HepG2 (cell line): ENCODE measurements at regions not wholly inside any gene's neighbourhood (a gene's known extent, or its start where the extent isn't known, plus 50 kb on each side); places are given as distances from the start of the nearest gene placed in this dataset.

ENCODE experiments used
- ATF7-NPFF ChIP-seq: sonication (generic); formaldehyde crosslinking; IDR thresholded peaks from 2 replicates; pipeline ENCODE4 v1.8.1; 2023; ENCODE audit warnings: mild to moderate bottlenecking, low read depth, missing genetic modification reagents, moderate library complexity
- CBFB ChIP-seq: sonication (generic); formaldehyde crosslinking; IDR thresholded peaks from 2 replicates; pipeline ENCODE4 v1.4.0; 2020; ENCODE audit warnings: missing genetic modification reagents
- EP300 ChIP-seq, 3 experiments: sonication (generic) in 1 of 3; formaldehyde crosslinking in 1 of 3; IDR thresholded peaks; 2 replicates each; pipeline versions ENCODE4 v1.5.1 to v1.6.1; 2011 to 2020; ENCODE audit warnings: low read depth in 2 of 3, low read length in 2 of 3, borderline replicate concordance in 1 of 3, improper control_type of control experiment in 1 of 3, mild to moderate bottlenecking in 1 of 3, missing genetic modification reagents in 1 of 3, moderate library complexity in 1 of 3
- FOXK1 ChIP-seq: sonication (generic); formaldehyde crosslinking; IDR thresholded peaks from 2 replicates; pipeline ENCODE4 v1.4.0; 2020; ENCODE audit warnings: low read depth, missing genetic modification reagents, borderline replicate concordance
- HDAC2 ChIP-seq: sonication (generic); formaldehyde crosslinking; IDR thresholded peaks from 2 replicates; pipeline ENCODE4 v1.4.0; 2020; ENCODE audit warnings: missing genetic modification reagents
- KAT8 ChIP-seq: IDR thresholded peaks from 2 replicates; pipeline ENCODE4 v1.6.1; 2016; ENCODE audit warnings: missing genetic modification reagents, missing compliant biosample characterization
- MATR3 ChIP-seq: sonication (generic); formaldehyde crosslinking; IDR thresholded peaks from 2 replicates; pipeline ENCODE4 v1.4.0; 2020; ENCODE audit warnings: missing genetic modification reagents
- MTF2 ChIP-seq: sonication (generic); formaldehyde crosslinking; IDR thresholded peaks from 2 replicates; pipeline ENCODE4 v1.5.0; 2020; ENCODE audit warnings: missing genetic modification reagents, borderline replicate concordance
- RAD21 ChIP-seq: fragments of 450-650 bp; formaldehyde crosslinking; IDR thresholded peaks from 2 replicates; pipeline ENCODE4 v1.5.0; 2020; ENCODE audit warnings: mild to moderate bottlenecking
- TRIM24 ChIP-seq: sonication (generic); formaldehyde crosslinking; IDR thresholded peaks from 2 replicates; pipeline ENCODE4 v1.8.0; 2022; ENCODE audit warnings: mild to moderate bottlenecking, missing genetic modification reagents
- ZNF263 ChIP-seq: sonication (generic); formaldehyde crosslinking; IDR thresholded peaks from 2 replicates; pipeline ENCODE4 v1.4.0; 2020; ENCODE audit warnings: missing genetic modification reagents
- ZNF3 ChIP-seq: IDR thresholded peaks from 2 replicates; pipeline ENCODE4 v1.7.0; 2017; ENCODE audit warnings: inconsistent platforms
- ZNF460 ChIP-seq: sonication (generic); formaldehyde crosslinking; IDR thresholded peaks from 2 replicates; pipeline ENCODE4 v1.5.1; 2020; ENCODE audit warnings: missing genetic modification reagents, mild to moderate bottlenecking, borderline replicate concordance
- ZNF501 ChIP-seq: sonication (generic); formaldehyde crosslinking; IDR thresholded peaks from 2 replicates; pipeline ENCODE4 v1.5.1; 2020; ENCODE audit warnings: mild to moderate bottlenecking, moderate library complexity, missing genetic modification reagents
- ZNF83 ChIP-seq: sonication (generic); formaldehyde crosslinking; IDR thresholded peaks from 2 replicates; pipeline ENCODE4 v1.4.0; 2020; ENCODE audit warnings: missing genetic modification reagents, mild to moderate bottlenecking, borderline replicate concordance
- TF ChIP-seq, protein P1 (sequence below): sonication (generic); formaldehyde crosslinking; IDR thresholded peaks from 2 replicates; pipeline ENCODE4 v1.4.0; 2020; ENCODE audit warnings: missing genetic modification reagents, borderline replicate concordance
- TF ChIP-seq, protein P2 (sequence below): IDR thresholded peaks from 2 replicates; pipeline ENCODE4 v1.6.1; 2016; ENCODE audit warnings: low read depth
- TF ChIP-seq, protein P3 (sequence below): sonication (generic); formaldehyde crosslinking; IDR thresholded peaks from 2 replicates; pipeline ENCODE4 v1.4.0; 2020; ENCODE audit warnings: missing genetic modification reagents
- TF ChIP-seq, protein P4 (sequence below): IDR thresholded peaks from 2 replicates; pipeline ENCODE4 v1.6.1; 2016; ENCODE audit warnings: low read depth, missing genetic modification reagents, missing compliant biosample characterization
- TF ChIP-seq, protein P5 (sequence below): sonication (generic); formaldehyde crosslinking; IDR thresholded peaks from 2 replicates; pipeline ENCODE4 v1.5.1; 2020; ENCODE audit warnings: missing genetic modification reagents, mild to moderate bottlenecking, borderline replicate concordance

DNA sequence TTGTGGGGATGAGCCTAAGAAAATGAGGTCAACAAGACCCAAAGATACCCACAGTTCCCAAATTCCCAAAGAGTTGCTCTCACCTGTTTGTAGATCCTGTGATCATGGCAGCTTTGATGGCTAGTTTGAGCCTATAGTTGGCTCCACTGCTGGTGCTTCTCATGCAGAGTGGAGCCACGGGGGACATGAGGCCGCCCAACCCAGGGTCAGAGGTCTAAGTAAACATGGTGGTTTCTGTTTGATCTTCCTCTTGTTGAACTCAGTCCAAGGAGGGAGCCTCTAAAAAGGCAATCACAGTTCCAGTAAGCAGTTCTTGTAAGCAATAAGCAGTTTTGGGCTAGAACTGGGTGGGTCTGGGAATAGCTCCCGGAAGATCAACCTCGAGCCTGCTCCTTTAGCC is 125.6 kb upstream of the DHRS4 start (continued):
- TF ChIP-seq, protein P1, sequence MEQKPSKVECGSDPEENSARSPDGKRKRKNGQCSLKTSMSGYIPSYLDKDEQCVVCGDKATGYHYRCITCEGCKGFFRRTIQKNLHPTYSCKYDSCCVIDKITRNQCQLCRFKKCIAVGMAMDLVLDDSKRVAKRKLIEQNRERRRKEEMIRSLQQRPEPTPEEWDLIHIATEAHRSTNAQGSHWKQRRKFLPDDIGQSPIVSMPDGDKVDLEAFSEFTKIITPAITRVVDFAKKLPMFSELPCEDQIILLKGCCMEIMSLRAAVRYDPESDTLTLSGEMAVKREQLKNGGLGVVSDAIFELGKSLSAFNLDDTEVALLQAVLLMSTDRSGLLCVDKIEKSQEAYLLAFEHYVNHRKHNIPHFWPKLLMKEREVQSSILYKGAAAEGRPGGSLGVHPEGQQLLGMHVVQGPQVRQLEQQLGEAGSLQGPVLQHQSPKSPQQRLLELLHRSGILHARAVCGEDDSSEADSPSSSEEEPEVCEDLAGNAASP (CRISPR knock-in tag), result peak; percentile 46; the same call in 1 of the 2 replicates
- no peak for TF ChIP-seq ZNF3 (CRISPR knock-in tag)
- peak; percentile 60; the same call in 1 of the 2 replicates for TF ChIP-seq FOXK1 (CRISPR knock-in tag)
- no peak for TF ChIP-seq ZNF460 (CRISPR knock-in tag)
- TF ChIP-seq, protein P2, sequence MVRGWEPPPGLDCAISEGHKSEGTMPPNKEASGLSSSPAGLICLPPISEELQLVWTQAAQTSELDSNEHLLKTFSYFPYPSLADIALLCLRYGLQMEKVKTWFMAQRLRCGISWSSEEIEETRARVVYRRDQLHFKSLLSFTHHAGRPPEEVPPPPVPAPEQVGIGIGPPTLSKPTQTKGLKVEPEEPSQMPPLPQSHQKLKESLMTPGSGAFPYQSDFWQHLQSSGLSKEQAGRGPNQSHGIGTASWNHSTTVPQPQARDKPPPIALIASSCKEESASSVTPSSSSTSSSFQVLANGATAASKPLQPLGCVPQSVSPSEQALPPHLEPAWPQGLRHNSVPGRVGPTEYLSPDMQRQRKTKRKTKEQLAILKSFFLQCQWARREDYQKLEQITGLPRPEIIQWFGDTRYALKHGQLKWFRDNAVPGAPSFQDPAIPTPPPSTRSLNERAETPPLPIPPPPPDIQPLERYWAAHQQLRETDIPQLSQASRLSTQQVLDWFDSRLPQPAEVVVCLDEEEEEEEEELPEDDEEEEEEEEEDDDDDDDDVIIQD (CRISPR knock-in tag), result no peak
- no peak for TF ChIP-seq ATF7-NPFF (CRISPR knock-in tag)
- TF ChIP-seq, protein P3, sequence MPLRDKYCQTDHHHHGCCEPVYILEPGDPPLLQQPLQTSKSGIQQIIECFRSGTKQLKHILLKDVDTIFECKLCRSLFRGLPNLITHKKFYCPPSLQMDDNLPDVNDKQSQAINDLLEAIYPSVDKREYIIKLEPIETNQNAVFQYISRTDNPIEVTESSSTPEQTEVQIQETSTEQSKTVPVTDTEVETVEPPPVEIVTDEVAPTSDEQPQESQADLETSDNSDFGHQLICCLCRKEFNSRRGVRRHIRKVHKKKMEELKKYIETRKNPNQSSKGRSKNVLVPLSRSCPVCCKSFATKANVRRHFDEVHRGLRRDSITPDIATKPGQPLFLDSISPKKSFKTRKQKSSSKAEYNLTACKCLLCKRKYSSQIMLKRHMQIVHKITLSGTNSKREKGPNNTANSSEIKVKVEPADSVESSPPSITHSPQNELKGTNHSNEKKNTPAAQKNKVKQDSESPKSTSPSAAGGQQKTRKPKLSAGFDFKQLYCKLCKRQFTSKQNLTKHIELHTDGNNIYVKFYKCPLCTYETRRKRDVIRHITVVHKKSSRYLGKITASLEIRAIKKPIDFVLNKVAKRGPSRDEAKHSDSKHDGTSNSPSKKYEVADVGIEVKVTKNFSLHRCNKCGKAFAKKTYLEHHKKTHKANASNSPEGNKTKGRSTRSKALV (CRISPR knock-in tag), result no peak
- TF ChIP-seq MATR3, result no peak
- TF ChIP-seq KAT8, result no peak
- TF ChIP-seq ZNF263 (CRISPR knock-in tag), result no peak
- TF ChIP-seq, protein P4, sequence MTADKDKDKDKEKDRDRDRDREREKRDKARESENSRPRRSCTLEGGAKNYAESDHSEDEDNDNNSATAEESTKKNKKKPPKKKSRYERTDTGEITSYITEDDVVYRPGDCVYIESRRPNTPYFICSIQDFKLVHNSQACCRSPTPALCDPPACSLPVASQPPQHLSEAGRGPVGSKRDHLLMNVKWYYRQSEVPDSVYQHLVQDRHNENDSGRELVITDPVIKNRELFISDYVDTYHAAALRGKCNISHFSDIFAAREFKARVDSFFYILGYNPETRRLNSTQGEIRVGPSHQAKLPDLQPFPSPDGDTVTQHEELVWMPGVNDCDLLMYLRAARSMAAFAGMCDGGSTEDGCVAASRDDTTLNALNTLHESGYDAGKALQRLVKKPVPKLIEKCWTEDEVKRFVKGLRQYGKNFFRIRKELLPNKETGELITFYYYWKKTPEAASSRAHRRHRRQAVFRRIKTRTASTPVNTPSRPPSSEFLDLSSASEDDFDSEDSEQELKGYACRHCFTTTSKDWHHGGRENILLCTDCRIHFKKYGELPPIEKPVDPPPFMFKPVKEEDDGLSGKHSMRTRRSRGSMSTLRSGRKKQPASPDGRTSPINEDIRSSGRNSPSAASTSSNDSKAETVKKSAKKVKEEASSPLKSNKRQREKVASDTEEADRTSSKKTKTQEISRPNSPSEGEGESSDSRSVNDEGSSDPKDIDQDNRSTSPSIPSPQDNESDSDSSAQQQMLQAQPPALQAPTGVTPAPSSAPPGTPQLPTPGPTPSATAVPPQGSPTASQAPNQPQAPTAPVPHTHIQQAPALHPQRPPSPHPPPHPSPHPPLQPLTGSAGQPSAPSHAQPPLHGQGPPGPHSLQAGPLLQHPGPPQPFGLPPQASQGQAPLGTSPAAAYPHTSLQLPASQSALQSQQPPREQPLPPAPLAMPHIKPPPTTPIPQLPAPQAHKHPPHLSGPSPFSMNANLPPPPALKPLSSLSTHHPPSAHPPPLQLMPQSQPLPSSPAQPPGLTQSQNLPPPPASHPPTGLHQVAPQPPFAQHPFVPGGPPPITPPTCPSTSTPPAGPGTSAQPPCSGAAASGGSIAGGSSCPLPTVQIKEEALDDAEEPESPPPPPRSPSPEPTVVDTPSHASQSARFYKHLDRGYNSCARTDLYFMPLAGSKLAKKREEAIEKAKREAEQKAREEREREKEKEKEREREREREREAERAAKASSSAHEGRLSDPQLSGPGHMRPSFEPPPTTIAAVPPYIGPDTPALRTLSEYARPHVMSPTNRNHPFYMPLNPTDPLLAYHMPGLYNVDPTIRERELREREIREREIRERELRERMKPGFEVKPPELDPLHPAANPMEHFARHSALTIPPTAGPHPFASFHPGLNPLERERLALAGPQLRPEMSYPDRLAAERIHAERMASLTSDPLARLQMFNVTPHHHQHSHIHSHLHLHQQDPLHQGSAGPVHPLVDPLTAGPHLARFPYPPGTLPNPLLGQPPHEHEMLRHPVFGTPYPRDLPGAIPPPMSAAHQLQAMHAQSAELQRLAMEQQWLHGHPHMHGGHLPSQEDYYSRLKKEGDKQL (CRISPR knock-in tag), result no peak
- TF ChIP-seq MTF2 (CRISPR knock-in tag), result no peak
- no peak for TF ChIP-seq ZNF501 (CRISPR knock-in tag)
- peak; percentile 36; the same call in 1 of the 2 replicates for TF ChIP-seq HDAC2
- TF ChIP-seq CBFB (CRISPR knock-in tag), result no peak
- no peak for TF ChIP-seq TRIM24 (CRISPR knock-in tag)
- no peak for TF ChIP-seq RAD21 (CRISPR knock-in tag)
- peak in 1 of 2 experiments; percentile 62; a peak in 1 of 4 replicates for TF ChIP-seq EP300 (IDR thresholded peaks at IDR 0.05; ENCODE audit: low read depth in 2 of 2, low read length in 2 of 2)
- no peak for TF ChIP-seq EP300 (CRISPR knock-in tag; IDR thresholded peaks at IDR 0.05; ENCODE audit: borderline replicate concordance)
- TF ChIP-seq, protein P5, sequence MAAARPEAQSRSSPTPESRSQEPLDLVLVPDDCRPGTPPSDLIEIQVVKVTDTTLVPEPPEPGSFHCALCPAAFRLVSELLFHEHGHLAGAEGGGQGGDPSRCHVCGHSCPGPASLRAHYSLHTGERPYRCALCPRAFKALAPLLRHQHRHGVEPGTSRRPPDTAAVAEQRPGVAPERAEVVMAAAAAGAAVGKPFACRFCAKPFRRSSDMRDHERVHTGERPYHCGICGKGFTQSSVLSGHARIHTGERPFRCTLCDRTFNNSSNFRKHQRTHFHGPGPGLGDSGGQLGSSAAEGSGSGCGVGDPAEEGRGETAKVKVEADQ (CRISPR knock-in tag), result no peak
- no peak for TF ChIP-seq ZNF83 (CRISPR knock-in tag)
